DND-41 (cell line): ENCODE measurements at regions not wholly inside any gene's neighbourhood (a gene's known extent, or its start where the extent isn't known, plus 50 kb on each side); places are given as distances from the start of the nearest gene placed in this dataset.

ENCODE experiments used
- ATAC-seq: fragments of 200-7000 bp; cut with Tn5 transposase; 3 replicates; pipeline ENCODE4 v1.9.1; 2021; ENCODE audit warnings: low read depth; ENCODE audit not compliant: insufficient read depth
- DNase-seq: peaks from one replicate; pipeline ENCODE4 v3.0.0-alpha.2; 2020
- H2AFZ ChIP-seq: 2 replicates; pipeline ENCODE4 v1.6.0; 2012; ENCODE audit warnings: low read depth, low read length
- H3K27ac ChIP-seq: 2 replicates; pipeline ENCODE4 v1.5.1; 2012; ENCODE audit warnings: low read length, inconsistent platforms
- H3K27me3 ChIP-seq: fragments of 200-600 bp; sonication (generic); 2 replicates; pipeline ENCODE4 v1.6.0; 2012; ENCODE audit warnings: low read length, mild to moderate bottlenecking, inconsistent platforms; ENCODE audit not compliant: insufficient read depth, poor library complexity
- H3K36me3 ChIP-seq: 2 replicates; pipeline ENCODE4 v1.5.1; 2012; ENCODE audit warnings: low read length, inconsistent platforms; ENCODE audit not compliant: insufficient read depth
- H3K4me1 ChIP-seq: 2 replicates; pipeline ENCODE4 v1.5.1; 2012; ENCODE audit warnings: mild to moderate bottlenecking, low read length; ENCODE audit not compliant: insufficient read depth
- H3K4me2 ChIP-seq: 2 replicates; pipeline ENCODE4 v1.6.0; 2012; ENCODE audit warnings: mild to moderate bottlenecking, moderate library complexity, low read length, inconsistent platforms; ENCODE audit not compliant: insufficient read depth
- H3K4me3 ChIP-seq, 2 experiments: fragments of 200-600 bp in 1 of 2; shearing (Covaris generic) in 1 of 2; 2 replicates each; pipeline ENCODE4 v1.5.1; 2012 to 2016; ENCODE audit warnings: inconsistent platforms in 2 of 2, low read length in 2 of 2, mild to moderate bottlenecking in 2 of 2, low read depth in 1 of 2, moderate library complexity in 1 of 2
- H3K79me2 ChIP-seq: 2 replicates; pipeline ENCODE4 v1.6.0; 2012; ENCODE audit warnings: low read length, inconsistent platforms; ENCODE audit not compliant: insufficient read depth
- H3K9ac ChIP-seq: 2 replicates; pipeline ENCODE4 v1.6.0; 2012; ENCODE audit warnings: low read depth, mild to moderate bottlenecking, inconsistent platforms, low read length, moderate library complexity
- H3K9me3 ChIP-seq: 2 replicates; pipeline ENCODE4 v1.5.1; 2012; ENCODE audit warnings: low read length, moderate library complexity, mild to moderate bottlenecking, inconsistent platforms; ENCODE audit not compliant: insufficient read depth, severe bottlenecking
- H4K20me1 ChIP-seq: 2 replicates; pipeline ENCODE4 v1.6.0; 2012; ENCODE audit warnings: low read length; ENCODE audit not compliant: insufficient read depth
- CTCF ChIP-seq: IDR thresholded peaks from 2 replicates; pipeline ENCODE4 v1.5.1; 2012; ENCODE audit warnings: borderline replicate concordance, low read length, moderate library complexity, mild to moderate bottlenecking; ENCODE audit not compliant: poor library complexity, severe bottlenecking; ENCODE audit errors: extremely low read depth
- EZH2 ChIP-seq: IDR thresholded peaks from 3 replicates; pipeline ENCODE4 v1.6.1; 2012; ENCODE audit warnings: borderline replicate concordance, low read depth, mild to moderate bottlenecking, moderate library complexity, low read length, inconsistent platforms; ENCODE audit not compliant: severe bottlenecking

DNA sequence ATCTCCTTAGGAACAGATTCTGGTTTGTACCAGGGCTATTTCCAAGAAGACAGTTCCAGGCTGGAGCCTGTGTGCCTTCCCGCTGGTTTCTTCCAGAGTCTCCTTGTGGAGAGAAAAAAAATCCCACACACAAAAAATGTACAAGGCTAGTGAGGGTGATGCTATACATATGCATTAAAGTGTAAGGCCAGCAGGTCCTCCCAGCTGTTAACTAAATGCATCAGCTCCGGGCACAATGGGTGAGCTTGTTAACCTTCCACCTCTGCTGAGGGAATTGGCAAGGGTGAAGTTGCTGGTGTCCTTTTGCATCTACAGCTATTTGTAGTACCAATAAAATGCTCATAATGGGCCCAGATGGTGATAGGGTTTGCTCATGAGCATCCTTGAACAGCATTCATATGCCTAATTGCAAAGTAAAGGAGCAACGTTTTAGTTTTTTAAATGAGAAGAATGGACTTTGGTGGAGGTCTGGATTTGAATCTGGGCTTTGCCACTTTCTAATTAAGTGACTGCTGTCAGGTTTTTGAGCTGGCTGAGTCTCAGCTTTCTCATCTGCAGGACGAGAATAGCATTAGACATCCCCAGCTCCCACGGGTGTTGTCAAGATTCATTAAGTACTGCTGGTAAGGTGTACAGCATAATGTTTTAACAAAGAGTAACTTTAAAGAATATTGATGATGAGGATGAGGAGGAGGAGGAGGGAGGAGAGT, 361.8 kb downstream of the QKI start:
- Histone ChIP-seq H3K27me3 (no peaks in the 10 kb centered on the region), H3K4me1 (no peaks in the 10 kb centered on the region), H3K27ac (no peak overlapping the region), H4K20me1 (no peaks in the 10 kb centered on the region), H3K79me2 (no peaks in the 10 kb centered on the region), H3K4me3 (no peak overlapping the region), H3K9ac (no peak overlapping the region), H2AFZ (no peak overlapping the region), H3K4me2 (no peak overlapping the region), H3K9me3 (no peaks in the 10 kb centered on the region), H3K36me3 (no peaks in the 10 kb centered on the region)
- ATAC-seq (no peak), DNase-seq (no peak)
- TF ChIP-seq CTCF (no peak), EZH2 (no peak)

GRCh38 chr6:163775313-163775712, 360.8 kb downstream of the QKI start:
- Histone ChIP-seq H3K4me1 (no peaks in the 10 kb centered on the region), H3K9ac (no peak overlapping the region), H3K27me3 (no peaks in the 10 kb centered on the region), H3K79me2 (no peaks in the 10 kb centered on the region), H3K9me3 (no peaks in the 10 kb centered on the region), H3K4me2 (no peak overlapping the region), H3K36me3 (no peaks in the 10 kb centered on the region), H3K4me3 (no peak overlapping the region), H4K20me1 (no peaks in the 10 kb centered on the region), H2AFZ (no peak overlapping the region), H3K27ac (no peak overlapping the region)
- DNase-seq (no peak), ATAC-seq (no peak)
- TF ChIP-seq EZH2 (no peak), CTCF (no peak)

DNA sequence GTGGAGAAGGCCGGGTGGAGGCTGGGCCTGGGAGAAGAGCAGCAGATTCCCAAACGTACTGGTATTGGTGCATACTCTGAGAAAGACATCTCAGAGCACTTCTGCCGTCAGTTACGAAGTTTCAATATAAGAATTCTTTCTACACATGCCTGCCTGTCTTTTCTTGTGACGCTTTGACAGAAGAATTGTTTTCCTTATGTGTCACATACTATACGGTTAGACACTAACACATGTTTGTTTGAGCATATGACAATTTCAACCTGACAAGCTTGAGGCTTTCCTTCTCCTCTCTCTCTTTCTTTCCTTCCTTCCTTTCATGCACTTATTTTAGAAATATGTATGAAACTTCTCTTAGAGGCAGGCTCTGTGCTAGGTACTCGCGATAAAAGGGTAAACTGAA, 360.0 kb downstream of the QKI start:
- H3K9me3 ChIP-seq, result no peaks in the 10 kb centered on the region
- no peak overlapping the region for H3K4me3 ChIP-seq
- H3K27me3 ChIP-seq, result no peaks in the 10 kb centered on the region
- H2AFZ ChIP-seq, result no peak overlapping the region
- DNase-seq (no peak), ATAC-seq (no peak)
- H4K20me1 ChIP-seq, result no peaks in the 10 kb centered on the region
- no peak overlapping the region for H3K4me2 ChIP-seq
- no peaks in the 10 kb centered on the region for H3K36me3 ChIP-seq
- no peak overlapping the region for H3K9ac ChIP-seq
- TF ChIP-seq CTCF (no peak), EZH2 (no peak)
- no peaks in the 10 kb centered on the region for H3K4me1 ChIP-seq
- H3K79me2 ChIP-seq, result no peaks in the 10 kb centered on the region
- no peak overlapping the region for H3K27ac ChIP-seq
